Hematopoietic multipotent progenitor cell treated with erythropoietin and hydrocortisone succinate and interleukin-3 and kit ligand, for 15 days (in vitro differentiated cells): ENCODE measurements at regions not wholly inside any gene's neighbourhood (a gene's known extent, or its start where the extent isn't known, plus 50 kb on each side); places are given as distances from the start of the nearest gene placed in this dataset.

Source experiments
- DNase-seq: peaks from one replicate; pipeline ENCODE4 v3.0.0-alpha.2; 2015; ENCODE audit warnings: low spot score

DNA sequence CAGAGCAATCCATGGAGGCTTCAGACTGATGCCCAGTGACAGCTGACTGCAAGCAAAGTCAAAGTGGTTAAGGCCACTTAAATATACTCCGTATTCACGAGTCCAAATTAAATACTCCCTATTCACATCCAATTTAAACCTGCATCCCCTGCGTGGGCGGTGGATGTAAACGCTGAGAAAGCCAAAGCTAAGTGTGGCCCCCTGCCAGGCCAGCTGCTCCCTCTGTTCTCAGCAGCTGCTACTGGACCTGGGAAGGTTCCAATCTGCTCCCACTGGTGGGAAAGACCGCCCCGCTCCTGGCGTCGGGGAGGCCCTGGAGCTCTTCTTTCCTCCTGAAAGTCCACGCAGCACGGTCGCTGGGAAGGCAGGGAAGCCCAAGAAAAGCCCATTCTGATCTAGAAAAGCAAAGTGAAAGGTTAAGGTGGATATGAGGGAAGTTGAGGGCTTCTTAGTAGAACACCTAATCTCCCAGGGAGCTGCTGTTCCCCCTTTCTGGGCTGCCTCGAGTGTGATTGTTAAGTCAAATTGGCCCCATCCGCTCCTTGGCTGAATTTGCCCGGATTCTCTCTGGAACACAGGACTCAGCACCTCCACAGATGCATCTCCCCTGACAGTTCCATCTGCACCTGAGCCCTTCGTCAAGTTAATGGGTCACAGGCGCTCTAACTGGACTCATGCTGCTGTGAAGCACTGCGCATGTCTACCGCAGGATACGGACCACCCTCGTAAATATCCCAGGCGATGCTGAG lies 205.5 kb downstream of the USP12 start:
- no peak for DNase-seq

DNA sequence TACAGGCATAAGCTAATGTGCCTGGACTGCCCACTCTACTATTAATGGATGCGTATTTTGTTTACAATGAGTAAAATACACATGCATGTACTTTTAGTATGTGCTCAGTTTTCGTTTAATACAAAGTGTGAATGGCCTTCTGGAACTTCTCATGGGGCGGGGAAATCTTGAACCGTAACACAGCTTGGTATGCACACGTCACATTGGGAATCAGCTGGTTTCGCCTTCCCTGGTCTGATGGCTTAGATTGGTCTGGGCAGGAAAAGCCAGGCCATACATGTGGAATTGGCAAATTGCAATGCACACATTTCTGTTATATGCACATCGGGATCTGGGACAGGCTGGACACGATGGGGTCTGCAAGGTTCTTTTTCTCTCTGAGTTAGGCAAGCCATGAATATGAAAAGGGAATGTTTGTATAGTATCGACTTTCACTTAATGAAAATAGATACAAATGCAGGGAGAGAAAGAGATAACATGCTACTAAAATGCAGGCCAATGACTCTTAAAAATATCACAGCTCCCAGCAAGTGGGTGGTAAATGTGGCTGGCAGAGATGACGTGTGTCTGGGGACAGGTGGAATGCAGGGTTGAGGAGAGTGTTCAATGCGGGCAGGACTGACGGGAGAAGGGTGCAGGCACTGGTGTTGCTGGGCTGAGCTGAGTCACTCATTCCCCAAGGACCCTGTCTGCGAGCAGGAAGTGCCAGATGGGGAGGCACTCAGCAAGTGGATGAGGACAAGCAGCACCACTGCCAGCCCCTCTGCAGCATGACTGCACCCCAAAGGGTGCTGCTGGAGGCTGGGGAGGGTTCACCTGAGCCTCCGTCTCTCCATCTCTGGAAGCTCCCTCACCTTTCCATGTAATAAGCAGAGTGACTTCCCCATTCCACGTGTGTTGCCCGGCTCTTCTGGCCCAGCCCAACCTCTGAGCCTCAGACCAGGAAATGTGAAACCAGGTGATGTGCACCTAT lies 204.0 kb upstream of the GPR12 start:
- no peak for DNase-seq

DNA sequence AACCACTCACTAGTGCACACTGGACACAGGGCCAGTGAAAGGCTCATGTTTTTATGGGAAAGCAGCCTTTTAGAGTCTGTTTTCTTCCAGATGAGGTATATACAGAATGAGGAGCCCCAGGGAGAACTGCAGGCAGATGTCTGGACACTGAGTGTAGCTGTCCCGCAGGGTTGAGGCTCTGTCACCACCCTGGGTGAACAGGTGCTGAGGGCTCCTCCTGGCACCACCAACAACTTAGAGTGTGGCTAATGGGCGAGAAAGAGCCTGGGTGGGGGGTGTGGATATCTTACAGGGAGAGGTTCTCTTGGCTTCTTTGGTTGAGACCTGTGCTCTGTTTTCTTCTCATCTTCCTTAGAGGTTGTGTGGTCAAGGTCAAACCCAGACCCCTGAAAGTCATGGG lies 202.1 kb upstream of the GPR12 start:
- no peak for DNase-seq

DNA sequence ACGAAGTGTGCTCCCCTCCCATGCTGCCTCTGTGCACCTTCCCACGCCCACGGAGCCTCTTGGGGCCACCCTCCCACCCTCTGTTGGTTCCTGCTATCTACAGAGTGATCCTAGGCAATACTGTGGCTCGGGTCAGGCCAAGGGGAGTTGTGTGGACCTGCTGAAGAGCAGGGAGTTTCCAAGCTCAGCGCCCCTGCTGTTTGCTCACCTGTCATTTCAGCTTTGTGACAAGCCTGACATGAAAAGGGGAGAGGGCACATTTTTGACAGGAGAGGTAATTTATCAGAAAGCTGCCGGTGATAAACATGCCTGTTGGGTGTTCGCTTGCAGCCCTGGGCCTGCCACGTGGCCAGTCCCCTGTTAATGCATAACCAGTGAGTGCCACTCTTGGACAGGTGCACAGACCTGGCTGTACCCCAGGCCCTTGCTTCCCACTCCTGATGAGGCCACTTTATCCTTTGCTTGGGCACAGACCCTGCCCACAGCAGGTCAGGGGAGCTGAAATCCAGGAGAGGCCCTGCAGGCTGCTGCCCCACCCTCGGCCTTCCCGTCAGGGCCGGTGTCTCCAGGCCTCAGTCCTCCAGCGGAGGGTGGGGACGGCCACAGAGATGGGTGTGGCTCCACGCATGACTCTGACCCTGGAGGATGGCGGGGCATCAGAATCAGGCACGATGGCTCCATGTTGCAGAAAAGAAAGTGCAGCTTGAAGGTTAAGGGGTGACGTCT lies 201.5 kb upstream of the GPR12 start:
- peak; percentile 25 for DNase-seq

DNA sequence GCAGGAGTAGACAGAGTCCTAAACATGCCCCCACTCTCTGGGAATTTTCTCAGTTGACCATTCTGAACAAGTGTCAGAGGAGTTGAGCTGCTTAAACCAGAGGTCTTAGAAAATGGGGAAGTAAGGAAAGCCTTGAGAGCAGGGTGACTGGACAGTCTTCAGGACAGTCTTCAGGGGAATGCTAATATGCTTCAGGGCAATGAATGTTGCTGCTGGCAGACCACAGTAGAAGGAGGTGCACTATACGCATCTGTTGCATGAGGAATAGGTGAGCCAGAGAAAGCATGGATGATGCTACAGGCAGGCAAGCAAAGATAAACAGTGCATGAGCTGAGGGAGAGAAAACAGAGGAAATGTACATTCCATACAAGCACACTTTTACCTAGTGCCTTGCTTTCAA lies 196.6 kb upstream of the GPR12 start:
- DNase-seq: no peak

DNA sequence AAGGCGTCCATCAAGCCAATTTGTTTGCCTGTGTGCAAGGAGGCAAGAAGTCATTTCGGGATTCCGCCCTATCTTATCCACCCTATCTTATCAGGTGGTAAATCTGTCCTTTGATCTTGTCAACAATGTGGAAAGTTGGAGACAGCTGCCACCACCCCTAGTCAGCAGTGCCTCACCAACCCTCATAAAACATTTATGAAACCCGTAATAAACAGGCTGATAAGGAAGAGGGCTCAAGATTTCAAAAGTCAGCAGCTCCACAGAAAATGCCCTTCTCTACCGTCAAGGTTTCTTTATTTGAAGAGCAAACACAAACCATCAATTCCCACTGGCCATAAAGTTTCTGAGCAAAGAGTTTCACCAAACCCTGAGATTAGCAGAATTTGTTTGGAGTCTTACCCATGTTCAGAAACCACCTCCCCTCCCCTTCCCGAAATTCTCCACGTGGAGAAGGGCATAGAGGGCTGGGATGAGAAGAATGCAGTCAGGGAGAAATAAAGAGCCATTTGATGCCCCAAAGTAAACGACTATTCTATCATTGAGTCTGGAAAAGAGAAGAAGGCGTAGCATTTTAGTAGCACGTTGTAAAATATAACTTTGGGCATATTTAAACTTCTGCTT lies 196.0 kb upstream of the GPR12 start:
- DNase-seq: no peak

DNA sequence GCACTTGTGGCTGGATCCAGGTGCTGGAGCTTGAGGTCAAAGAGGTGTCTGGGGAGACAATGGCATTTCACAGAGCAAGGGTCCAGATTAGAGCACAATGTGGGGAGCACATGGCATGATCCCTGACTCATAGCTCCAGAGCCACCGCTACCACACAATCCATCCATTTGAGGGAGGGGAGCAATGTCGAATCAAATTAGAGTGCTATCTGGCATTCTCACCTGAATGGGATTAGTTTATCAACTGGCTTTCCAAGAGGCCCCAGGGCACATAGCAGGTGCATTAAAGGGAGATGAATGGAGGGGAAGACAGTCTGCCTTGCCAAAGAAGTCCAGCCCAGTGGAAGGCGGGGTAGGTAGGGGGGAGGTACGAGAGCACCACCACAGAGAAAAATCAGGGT lies 194.4 kb upstream of the GPR12 start:
- no peak for DNase-seq

DNA sequence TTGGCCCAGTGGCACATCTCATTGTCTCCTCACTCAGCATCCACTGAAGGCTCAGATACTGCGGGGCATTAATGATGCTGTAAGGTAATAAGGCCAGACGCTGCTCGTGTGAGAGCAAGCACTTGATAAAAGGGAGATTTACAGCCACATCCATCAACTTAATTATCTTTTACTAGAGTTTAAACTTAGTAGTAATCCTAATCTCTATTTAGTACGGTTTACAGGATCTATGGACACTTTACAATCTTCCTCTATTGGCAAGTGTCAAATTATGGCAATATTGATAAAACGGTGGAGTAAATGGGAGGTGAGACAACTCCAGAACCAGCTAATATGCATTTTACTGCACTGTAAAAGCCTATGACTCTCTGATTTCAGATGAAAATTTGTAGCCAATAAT lies 192.7 kb upstream of the GPR12 start:
- no peak for DNase-seq

DNA sequence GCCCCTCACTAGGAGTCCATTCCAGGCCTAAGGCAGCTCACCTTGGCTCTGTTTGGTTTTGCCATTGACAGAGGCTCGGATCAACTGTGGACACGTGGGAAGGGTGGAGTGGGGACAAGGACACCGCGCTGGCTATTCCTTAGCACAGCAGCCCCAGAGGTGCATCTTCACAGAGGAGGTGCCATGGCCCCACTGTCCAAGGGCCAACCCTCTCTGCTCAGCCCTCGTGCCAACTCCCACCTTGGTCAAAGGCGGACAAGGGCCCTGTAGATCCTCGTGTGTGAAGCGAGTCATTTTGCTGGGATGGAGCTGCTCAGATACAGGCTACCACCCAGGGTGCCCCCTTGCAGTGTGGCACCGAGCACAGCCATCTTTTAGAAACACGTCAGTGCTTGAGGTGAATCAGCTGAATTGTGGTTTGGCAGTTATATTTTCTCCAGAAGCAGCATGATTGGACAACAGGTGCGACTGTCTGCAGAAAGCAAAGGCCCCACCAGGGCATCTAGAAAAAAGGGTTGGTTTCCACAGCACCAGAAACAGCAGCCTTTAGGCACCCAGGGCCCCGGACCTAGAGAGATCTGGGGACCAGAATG lies 192.1 kb upstream of the GPR12 start:
- DNase-seq: no peak

DNA sequence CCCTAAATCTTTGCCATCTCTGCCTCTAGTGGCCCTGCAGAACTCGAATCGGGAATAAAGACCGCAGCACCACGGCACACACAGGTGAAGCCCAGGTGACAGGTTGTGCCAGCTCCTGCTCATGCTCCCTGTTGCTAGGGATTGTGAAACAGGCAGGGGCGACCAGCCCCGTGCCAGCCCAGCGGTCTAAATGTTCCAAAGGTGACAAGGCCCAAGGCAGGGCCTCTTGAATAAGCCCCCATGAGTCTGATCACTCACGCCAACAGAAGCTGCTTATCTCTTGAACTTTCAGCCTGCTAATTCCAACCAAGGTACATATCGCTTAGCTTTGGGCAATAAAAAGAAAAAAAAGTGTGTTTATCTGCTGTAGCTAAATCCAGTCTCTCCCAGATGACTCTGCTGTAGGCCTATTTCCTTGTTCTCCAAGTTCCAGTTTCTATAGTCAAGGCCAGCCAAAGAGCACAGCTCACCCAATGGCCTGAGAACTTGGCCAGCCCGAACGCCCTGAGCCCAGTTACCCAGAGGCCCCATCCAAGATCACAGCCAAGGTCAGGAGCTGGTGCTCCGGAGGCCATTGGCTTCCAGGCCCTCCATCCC lies 191.1 kb upstream of the GPR12 start:
- no peak for DNase-seq

DNA sequence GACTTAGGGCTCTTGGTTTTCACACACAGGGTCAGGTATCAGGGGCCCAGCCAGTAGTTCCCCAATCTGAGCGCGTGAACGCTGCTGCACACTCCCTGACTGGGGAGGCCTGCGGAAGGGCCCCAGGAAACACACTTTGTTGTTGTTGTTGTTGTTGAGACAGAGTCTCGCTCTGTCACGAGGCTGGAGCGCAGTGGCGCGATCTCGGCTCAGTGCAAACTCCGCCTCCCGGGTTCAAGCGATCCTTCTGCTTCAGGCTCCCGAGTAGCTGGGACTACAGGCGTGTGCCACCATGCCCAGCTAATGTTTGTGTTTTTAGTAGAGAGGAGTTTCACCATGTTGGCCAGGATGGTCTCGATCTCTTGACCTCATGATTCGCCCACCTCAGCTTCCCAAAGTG lies 190.4 kb upstream of the GPR12 start:
- no peak for DNase-seq

DNA sequence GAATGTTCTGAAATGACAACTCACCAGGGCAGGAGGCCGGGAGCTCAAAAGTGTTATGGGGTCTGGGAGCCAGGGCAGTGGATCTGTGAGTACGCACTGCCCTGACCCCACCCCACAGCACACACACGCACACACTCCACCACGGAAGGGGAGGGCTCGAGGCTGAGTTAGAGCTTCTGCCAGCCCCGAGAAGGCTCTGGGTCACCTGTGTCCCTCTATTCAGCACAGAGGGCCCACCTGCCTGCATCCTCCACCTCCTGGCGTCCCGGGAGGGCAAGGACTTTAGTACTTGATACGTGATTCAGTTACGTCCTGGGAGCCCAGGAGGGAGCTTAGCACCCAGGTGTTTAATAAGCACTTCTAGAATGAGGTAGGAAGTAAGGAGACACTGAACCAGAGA lies 190.0 kb upstream of the GPR12 start:
- no peak for DNase-seq

DNA sequence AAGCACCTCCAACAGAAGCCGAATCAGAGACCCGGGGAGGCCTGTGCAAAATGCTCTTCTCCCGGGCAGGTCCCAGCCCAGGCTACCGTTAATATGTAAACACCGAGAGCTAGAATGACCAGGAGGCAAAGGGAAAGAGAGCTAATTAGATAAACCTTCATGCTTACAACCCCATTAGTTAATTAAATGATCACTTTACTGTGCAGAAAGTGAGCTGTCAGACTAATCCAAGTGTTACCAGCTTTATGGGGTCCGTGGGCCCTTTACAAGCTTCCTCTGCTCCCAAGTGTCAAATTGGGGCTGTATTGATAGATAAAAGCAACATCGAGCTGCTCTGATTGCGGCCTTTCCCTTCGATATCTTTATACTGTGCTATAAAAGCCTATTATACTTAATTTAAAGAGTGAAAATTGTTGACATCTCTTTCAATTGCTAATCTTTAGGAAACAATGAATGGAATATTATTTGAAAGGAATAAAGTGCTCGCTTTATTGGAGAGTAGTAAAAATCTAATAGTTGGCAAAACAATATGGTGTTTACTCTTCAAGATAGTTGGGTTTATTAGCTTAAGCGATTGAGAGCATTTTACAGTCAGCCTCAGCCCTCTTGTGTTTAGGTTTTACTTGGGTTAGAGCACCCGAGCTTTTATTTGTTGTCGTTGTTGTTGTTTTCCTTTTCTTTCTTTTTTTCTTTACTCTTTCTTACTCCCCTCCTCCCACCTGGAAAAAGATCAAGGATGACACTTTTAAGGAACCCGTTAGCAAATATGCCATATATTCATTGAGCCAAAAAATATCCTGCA lies 189.3 kb upstream of the GPR12 start:
- DNase-seq: no peak

DNA sequence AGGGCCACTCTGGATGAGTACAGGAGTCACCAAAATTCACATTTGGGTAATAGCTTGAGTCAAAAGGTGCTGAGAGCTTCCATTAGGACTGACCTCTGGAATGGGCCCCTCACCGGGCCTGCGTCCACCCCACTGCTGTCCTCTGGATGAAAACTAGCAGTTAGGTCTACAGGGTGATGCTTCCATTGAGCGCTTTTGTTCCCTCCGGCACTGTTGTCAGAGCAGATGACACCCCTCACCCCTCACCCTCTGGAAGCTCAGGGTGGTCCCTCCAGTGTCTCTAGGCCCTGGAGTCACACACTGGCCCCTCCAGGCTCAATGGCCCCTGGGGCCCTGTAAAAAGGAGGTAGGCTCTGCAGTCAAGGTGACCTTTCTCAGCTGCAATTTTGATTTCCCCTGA lies 187.8 kb upstream of the GPR12 start:
- no peak for DNase-seq

DNA sequence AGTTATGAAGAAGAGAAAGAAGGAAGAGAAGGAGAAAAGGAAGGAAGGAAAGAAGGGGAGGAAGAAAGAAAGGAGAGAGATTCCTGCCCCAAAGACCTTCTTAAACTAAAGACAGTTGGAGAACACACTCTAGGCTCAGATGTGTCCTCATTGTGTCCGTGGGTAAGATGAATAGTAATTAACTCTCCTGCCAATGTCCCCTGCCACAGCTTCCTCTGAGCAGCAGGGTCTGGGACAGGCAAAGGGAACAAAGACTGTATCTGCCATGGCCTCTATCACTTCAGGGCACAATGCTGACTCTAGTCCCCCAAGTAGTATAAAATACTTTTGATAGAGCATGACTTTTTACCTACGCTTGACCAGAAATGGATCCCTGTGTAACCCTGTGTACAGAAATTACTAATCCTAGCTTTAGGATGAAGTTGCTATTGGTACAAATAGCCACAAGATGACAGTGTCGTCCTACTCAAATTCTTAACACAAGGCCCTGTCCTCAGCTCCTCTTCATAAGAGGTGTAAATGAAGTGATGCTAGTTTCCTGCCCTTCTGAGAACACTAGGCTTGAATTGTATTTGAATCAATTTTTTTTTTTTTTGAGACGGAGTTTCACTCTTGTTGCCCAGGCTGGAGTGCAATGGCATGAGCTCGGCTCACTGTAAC lies 186.2 kb upstream of the GPR12 start:
- peak; percentile 71 for DNase-seq

DNA sequence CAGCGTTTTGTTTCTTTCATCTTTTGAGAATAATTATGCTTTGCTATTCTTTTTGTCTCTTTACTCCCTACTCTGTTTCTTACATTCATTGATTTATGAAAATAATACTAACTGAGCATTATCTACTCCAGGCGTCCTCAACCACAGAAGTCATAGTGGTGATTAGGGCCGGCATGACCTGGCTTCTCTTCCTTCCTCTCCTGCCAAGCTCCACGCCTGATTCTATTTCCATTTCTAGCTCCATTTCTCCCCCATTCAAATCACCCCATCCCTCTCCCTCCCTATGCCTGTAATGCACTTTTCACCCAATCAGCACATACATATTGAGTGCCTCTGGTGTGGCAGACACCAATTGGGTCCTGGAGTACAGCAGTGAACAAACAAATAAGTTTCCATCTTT lies 183.2 kb upstream of the GPR12 start:
- no peak for DNase-seq

DNA sequence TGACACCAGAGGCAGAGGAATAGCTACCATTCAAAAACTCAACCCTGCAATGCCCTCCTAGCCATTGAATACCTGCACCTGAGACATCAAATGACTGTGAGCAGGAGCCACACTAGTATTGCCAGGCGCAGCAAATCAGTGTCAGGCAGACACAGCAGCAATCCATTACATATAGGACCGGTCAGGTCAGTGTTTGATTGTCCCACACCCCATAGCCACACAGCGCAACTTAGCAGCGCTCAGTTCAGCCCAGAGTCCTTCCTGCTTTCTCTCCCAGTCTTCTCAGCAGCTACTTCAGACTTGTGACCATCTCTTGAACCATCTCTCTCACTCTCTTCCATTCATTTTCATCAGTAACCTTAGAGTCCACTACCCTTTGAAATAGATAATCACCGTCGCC lies 181.6 kb upstream of the GPR12 start:
- DNase-seq: no peak

DNA sequence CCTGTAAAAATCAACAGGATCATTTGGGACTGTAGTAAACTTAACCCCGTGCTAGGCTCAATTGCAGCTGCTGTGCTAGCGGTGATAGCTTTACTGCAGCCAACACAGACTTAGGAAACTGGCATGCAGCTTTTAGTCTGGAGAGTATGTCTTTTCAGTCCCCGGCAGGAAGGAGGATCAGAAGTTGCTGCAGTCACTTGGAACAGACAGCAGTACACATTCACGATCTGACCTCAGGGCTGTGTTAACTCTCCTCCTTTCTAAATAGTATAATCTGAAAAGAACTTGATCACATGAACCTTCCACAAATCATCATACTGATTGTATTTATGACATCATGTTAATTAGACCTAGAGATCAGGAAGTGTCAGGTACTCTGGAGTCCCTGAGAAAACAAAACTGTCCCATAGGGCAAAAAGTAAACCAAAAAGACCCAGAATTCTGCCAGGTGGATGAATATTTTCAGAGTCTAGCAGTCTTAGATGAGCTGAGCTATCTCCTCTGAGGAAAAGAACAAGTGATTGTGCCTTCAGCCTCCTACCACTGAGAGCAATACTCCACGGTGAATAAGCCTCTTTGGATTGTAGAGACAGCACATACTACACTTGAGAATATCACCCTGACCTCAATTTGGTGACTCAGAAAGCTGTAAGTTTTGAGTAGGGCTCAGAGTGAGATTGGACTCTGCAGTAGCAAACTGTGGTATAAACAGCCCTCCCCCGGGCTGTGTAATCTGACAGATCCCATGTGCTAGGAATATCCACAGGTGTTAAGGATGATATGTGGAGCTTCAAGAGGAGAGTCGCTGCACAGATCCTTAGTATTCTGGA lies 181.0 kb upstream of the GPR12 start:
- DNase-seq: no peak

DNA sequence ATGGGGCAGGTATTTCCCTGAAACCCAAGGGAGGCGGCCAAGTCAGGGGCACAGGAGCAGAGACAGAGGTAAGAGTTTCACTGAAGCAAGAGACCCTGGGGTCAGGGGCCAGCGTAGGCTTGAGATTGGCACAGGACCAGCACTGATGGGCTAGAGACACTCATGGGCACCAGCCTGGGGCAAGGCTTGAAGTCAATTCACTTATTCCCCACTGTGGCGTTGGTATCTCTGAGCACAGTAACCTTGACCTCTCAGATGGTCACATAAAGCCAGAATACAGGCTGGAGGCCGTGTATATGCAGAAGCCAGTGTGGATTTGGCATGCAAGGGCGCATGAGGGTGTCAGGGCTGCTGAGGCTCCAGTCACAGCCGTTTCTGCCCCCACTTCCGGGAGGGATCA lies 173.5 kb upstream of the GPR12 start:
- no peak for DNase-seq
